Parathyroid adenoma (tissue), 2 donors: ENCODE measurements at regions not wholly inside any gene's neighbourhood (a gene's known extent, or its start where the extent isn't known, plus 50 kb on each side); places are given as distances from the start of the nearest gene placed in this dataset.

ENCODE experiments used
- H2AFZ ChIP-seq: fragments of 300-600 bp; sonication (generic); one replicate; pipeline ENCODE4 v1.7.0; 2017; ENCODE audit warnings: antibody characterized with exemption, mild to moderate bottlenecking
- H3K27ac ChIP-seq: fragments of 300-600 bp; sonication (generic); one replicate; pipeline ENCODE4 v1.7.0; 2017
- H3K27me3 ChIP-seq: fragments of 300-600 bp; sonication (generic); one replicate; pipeline ENCODE4 v1.7.0; 2017; ENCODE audit warnings: low read length; ENCODE audit not compliant: control insufficient read depth, insufficient read depth
- H3K36me3 ChIP-seq: fragments of 300-600 bp; sonication (generic); one replicate; pipeline ENCODE4 v1.7.0; 2017; ENCODE audit warnings: low read length; ENCODE audit not compliant: control insufficient read depth, insufficient read depth
- H3K4me1 ChIP-seq: fragments of 300-600 bp; sonication (generic); one replicate; pipeline ENCODE4 v1.7.0; 2017; ENCODE audit warnings: control low read depth
- H3K4me2 ChIP-seq: fragments of 300-600 bp; sonication (generic); one replicate; pipeline ENCODE4 v1.7.0; 2017; ENCODE audit warnings: low read length
- H3K4me3 ChIP-seq: fragments of 300-600 bp; sonication (generic); one replicate; pipeline ENCODE4 v1.7.0; 2017; ENCODE audit warnings: low read depth, low read length
- H3K79me2 ChIP-seq: fragments of 300-600 bp; sonication (generic); one replicate; pipeline ENCODE4 v1.7.0; 2017; ENCODE audit warnings: control low read depth
- H3K9ac ChIP-seq: fragments of 300-600 bp; sonication (generic); one replicate; pipeline ENCODE4 v1.7.0; 2017; ENCODE audit warnings: mild to moderate bottlenecking
- H3K9me3 ChIP-seq: fragments of 300-600 bp; sonication (generic); one replicate; pipeline ENCODE4 v1.7.0; 2017; ENCODE audit warnings: low read length; ENCODE audit not compliant: control insufficient read depth
- CTCF ChIP-seq: fragments of 300-600 bp; sonication (generic); IDR thresholded peaks from one replicate; pipeline ENCODE4 v1.7.0; 2017; ENCODE audit warnings: antibody characterized with exemption, mild to moderate bottlenecking
- donor health status: primary hyperparathyroidism.

- no peak overlapping the region for H3K9ac ChIP-seq
- no peaks in the 10 kb centered on the region for H3K27me3 ChIP-seq
- H3K79me2 ChIP-seq = no peaks in the 10 kb centered on the region
- no peak overlapping the region for H3K4me3 ChIP-seq
- no peaks in the 10 kb centered on the region for H3K9me3 ChIP-seq
- H2AFZ ChIP-seq = no peak overlapping the region
- H3K36me3 ChIP-seq = no peaks in the 10 kb centered on the region
- no peak overlapping the region for H3K27ac ChIP-seq
- no peaks in the 10 kb centered on the region for H3K4me1 ChIP-seq
- TF ChIP-seq CTCF = no peak
- no peak overlapping the region for H3K4me2 ChIP-seq
Observed at GRCh38 chr16:64452446-64452845, 669.4 kb downstream of the CDH11 start.

GRCh38 chr16:64450177-64450576, 671.7 kb downstream of the CDH11 start:
- Histone ChIP-seq H3K27me3 (no peaks in the 10 kb centered on the region), H3K36me3 (no peaks in the 10 kb centered on the region), H2AFZ (no peak overlapping the region), H3K9ac (no peak overlapping the region), H3K4me2 (no peak overlapping the region), H3K9me3 (no peaks in the 10 kb centered on the region), H3K4me1 (no peaks in the 10 kb centered on the region), H3K27ac (no peak overlapping the region), H3K4me3 (no peak overlapping the region), H3K79me2 (no peaks in the 10 kb centered on the region)
- no peak for TF ChIP-seq CTCF

GRCh38 chr16:64449506-64449905, 672.4 kb downstream of the CDH11 start:
- Histone ChIP-seq H3K4me2 (no peak overlapping the region), H3K4me1 (no peaks in the 10 kb centered on the region), H3K79me2 (no peaks in the 10 kb centered on the region), H3K9me3 (no peaks in the 10 kb centered on the region), H3K4me3 (no peak overlapping the region), H2AFZ (no peak overlapping the region), H3K36me3 (no peaks in the 10 kb centered on the region), H3K27ac (no peak overlapping the region), H3K9ac (no peak overlapping the region), H3K27me3 (no peaks in the 10 kb centered on the region)
- TF ChIP-seq CTCF = no peak

GRCh38 chr16:64445649-64446048, 676.2 kb downstream of the CDH11 start:
- no peaks in the 10 kb centered on the region for H3K36me3 ChIP-seq
- no peak for TF ChIP-seq CTCF
- no peaks in the 10 kb centered on the region for H3K27me3 ChIP-seq
- H3K4me2 ChIP-seq = no peak overlapping the region
- H3K27ac ChIP-seq = no peak overlapping the region
- H3K4me1 ChIP-seq = no peaks in the 10 kb centered on the region
- H3K4me3 ChIP-seq = no peak overlapping the region
- no peaks in the 10 kb centered on the region for H3K79me2 ChIP-seq
- H3K9me3 ChIP-seq = no peaks in the 10 kb centered on the region
- no peak overlapping the region for H2AFZ ChIP-seq
- H3K9ac ChIP-seq = no peak overlapping the region

- no peak overlapping the region for H3K9ac ChIP-seq
- no peak for TF ChIP-seq CTCF
- H3K27me3 ChIP-seq = no peaks in the 10 kb centered on the region
- no peak overlapping the region for H3K4me3 ChIP-seq
- no peaks in the 10 kb centered on the region for H3K79me2 ChIP-seq
- H3K4me1 ChIP-seq = no peaks in the 10 kb centered on the region
- no peak overlapping the region for H3K4me2 ChIP-seq
- no peaks in the 10 kb centered on the region for H3K36me3 ChIP-seq
- H3K27ac ChIP-seq = no peak overlapping the region
- H3K9me3 ChIP-seq = no peaks in the 10 kb centered on the region
- H2AFZ ChIP-seq = no peak overlapping the region
Observed at GRCh38 chr16:64445245-64445644, 676.6 kb downstream of the CDH11 start.
